ENCODE measurements at regions not wholly inside any gene's neighbourhood (a gene's known extent, or its start where the extent isn't known, plus 50 kb on each side); places are given as distances from the start of the nearest gene placed in this dataset.
"Not testable (repeated sequence)": the region's sequence is repeated elsewhere in the genome, so short reads cannot be mapped to it uniquely, and the experiment has no call there.

- no peak for DNase-seq (ENCODE audit: low read depth, low spot score)
Measured at GRCh38 chr14:55805250-55805649, 225.2 kb downstream of the KTN1 start.

- peak; percentile 23 for DNase-seq (ENCODE audit: low read depth, low spot score)
Measured at GRCh38 chr14:55807053-55807880, 227.3 kb downstream of the KTN1 start.

DNA sequence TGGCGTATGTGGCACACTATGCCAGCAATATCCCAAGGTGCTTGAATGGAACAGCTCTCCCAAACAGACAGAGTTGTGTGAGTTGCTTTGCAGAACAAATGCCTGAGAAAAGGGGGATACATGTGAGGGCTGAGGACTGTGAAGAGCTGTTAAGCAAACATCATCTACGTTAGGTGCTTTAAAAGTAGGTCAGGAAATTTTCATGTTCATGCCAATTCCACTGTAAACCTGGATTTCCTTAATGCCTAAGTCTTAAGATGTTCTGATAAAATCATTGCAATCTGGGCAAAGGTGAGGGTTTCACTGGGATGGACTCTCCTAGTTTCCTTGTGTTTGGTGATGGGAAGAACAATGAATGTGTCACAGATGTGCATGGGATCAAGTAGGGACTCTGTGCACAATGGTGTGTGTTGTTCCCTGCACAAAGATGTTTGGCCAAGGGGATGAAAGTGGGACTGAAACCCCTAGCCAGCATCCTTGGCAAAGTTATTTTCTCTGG, 227.9 kb downstream of the KTN1 start:
- no peak for DNase-seq (ENCODE audit: low read depth, low spot score)

DNA sequence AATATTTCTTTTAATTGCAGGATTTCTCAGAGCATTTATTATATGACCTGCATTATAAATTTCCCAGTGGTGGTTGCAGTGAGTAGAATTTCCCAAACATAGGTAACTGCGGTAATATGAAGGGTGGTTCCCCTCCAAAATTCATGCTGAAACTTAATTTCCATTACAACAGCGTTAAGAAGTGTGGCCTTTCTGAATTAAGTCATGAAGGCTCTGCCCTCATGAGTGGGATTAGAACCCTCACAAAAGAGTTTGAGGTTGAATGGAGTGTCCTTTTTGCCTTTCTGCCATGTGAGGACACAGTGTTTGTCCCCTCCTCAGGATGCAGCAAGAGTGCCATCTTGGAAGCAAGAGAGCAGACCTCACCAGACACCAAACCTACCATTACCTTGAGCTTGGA, 233.6 kb downstream of the KTN1 start:
- no peak for DNase-seq (ENCODE audit: low read depth, low spot score)

- DNase-seq (ENCODE audit: low read depth, low spot score): no peak
Measured at GRCh38 chr14:55814064-55814463, 234.1 kb downstream of the KTN1 start.

GRCh38 chr14:55814873-55815272, 234.9 kb downstream of the KTN1 start:
- DNase-seq (ENCODE audit: low read depth, low spot score): peak; percentile 23

GRCh38 chr14:55816225-55816624, 236.2 kb downstream of the KTN1 start:
- no peak for DNase-seq (ENCODE audit: low read depth, low spot score)

DNA sequence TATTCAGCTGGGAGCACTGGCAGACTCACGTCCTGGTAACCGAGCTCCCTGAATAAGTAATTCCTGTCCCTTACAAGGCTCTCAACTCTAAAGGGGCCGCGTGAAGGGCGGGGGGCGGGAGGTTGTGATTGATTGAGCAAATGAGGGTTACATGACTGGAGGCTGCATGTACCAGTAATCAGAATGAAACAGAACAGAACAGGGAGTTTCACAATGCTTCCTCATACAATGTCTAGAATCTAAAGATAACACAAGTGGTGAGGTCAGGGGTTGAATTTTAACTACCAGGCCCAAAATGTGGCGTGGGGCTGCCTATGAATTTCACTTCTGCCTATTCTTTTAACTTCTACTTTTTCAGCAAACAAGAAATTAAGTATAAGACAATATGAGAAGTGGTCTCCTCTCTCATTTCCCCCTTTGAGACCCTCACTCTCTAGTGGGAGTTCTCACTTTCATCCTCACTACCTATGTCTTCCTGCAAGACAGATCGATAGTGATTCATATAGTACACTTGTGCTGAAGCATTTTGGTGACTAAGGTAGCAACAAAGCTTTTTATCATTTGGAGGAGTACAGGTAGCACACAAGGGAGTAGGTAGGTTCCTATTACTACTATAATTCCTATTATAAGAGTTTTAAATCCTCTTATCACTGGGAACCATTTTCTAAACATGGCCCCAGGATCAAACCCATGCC, 239.8 kb downstream of the KTN1 start:
- no peak for DNase-seq (ENCODE audit: low read depth, low spot score)

DNA sequence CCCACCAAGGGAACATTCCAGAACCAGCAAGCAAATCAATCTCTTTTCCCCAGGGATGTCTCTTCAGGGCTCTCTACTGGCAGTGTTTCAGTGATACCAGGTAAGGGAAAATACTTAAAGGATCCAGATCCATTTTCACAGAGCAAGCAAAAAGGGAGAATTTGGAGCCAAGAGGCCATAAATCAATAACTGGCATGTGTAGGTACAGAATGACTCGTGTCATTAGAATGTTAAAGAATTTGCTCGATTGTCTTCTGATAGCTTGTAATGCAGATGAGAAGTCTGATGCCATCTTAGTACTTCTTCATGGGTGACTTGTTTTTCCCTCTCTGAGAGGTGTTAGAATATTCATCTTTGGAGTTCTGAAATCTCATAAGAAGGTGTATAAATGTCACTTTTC, 242.9 kb downstream of the KTN1 start:
- DNase-seq (ENCODE audit: low read depth, low spot score): no peak

GRCh38 chr14:55832122-55832911, 252.3 kb downstream of the KTN1 start:
- no peak for DNase-seq (ENCODE audit: low read depth, low spot score)

DNA sequence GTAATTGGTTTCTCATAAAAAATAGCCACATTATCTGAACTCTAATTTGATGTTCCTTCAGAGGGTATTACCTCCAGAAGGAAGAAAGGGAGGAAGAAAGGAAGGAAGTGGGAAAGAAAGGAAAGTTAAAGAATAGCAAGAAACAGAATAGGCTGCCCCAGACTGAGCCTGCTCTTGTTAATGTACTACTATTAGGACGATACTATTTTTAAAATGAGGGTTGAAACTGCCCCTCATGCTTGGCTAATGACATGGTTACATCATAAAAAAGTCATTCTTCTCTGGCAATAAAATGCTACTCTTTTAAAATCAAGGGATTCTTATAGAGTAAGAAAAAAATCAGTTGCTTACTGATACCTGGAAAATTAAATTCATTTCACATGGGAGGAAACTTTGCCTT, 253.0 kb downstream of the KTN1 start:
- no peak for DNase-seq (ENCODE audit: low read depth, low spot score)

DNA sequence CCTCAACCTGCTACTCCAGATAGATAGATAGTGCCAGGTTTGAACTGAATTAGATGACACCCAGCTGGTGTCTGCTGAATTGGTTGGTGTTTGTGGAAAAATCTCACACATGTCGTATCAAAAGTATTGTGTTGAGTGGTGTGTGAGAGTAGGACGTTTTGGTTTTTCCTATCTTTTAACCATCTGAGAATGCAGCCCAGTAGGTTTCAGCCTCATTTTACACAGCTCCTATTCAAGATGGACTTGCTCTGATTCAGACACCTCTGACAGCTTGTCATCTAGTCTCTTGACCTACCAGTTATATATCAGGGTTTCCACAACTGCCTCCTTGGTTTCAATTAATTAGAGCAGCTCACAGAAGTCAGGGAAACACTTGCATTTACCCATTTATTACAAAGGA, 254.4 kb downstream of the KTN1 start:
- no peak for DNase-seq (ENCODE audit: low read depth, low spot score)

GRCh38 chr14:55835985-55836384, 256.0 kb downstream of the KTN1 start:
- no peak for DNase-seq (ENCODE audit: low read depth, low spot score)

- no peak for DNase-seq (ENCODE audit: low read depth, low spot score)
Measured at GRCh38 chr14:55837467-55837866, 257.5 kb downstream of the KTN1 start.

- DNase-seq (ENCODE audit: low read depth, low spot score): no peak
Measured at GRCh38 chr14:55838529-55839052, 258.6 kb downstream of the KTN1 start.

DNA sequence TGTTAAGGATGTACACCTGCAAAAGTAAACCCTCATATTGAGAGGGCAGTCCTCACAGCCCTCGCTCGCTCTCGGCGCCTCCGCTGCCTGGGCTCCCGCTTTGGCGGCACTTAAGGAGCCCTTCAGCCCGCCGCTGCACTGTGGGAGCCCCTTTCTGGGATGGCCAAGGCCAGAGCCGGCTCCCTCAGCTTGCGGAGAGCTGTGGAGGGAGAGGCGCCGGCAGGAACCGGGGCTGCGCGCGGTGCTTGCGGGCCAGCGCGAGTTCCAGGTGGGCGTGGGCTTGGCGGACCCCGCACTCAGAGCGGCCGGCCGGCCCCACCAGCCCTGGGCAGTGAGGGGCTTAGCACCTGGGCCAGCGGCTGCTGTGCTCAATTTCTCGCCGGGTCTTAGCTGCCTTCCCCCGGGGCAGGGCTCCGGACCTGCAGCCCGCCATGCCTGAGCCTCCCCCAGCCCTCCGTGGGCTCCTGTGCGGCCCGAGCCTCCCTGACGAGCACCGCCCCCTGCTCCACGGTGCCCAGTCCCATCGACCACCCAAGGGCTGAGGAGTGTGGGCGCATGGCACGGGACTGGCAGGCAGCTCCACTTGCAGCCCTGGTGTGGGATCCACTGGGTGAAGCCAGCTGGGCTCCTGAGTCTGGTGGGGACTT, 259.4 kb downstream of the KTN1 start:
- not testable (repeated sequence) for DNase-seq (ENCODE audit: low read depth, low spot score)

GRCh38 chr14:55840821-55841220, 260.8 kb downstream of the KTN1 start:
- DNase-seq (ENCODE audit: low read depth, low spot score): no peak

DNA sequence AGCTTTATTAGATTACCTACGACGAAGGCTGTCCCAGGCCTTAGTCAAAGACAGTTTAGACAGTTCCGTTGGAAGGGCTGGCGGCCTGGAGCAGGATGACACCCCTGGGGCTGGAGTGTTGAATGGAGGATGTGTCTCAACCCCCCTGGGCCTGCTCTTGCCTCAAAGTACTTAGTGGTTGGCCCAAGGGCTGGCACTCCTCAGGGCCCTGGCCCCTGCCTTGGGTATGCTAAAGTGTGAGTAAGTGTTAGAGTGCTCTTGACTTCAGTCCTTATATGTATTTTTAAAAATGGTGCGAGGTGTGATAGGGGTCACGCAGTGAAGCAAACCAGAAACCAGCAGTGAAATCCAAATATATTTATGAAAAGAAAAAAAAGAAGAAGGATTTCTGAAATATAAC, 261.6 kb downstream of the KTN1 start:
- no peak for DNase-seq (ENCODE audit: low read depth, low spot score)

- no peak for DNase-seq (ENCODE audit: low read depth, low spot score)
Measured at GRCh38 chr14:55843718-55844403, 263.9 kb downstream of the KTN1 start.

DNA sequence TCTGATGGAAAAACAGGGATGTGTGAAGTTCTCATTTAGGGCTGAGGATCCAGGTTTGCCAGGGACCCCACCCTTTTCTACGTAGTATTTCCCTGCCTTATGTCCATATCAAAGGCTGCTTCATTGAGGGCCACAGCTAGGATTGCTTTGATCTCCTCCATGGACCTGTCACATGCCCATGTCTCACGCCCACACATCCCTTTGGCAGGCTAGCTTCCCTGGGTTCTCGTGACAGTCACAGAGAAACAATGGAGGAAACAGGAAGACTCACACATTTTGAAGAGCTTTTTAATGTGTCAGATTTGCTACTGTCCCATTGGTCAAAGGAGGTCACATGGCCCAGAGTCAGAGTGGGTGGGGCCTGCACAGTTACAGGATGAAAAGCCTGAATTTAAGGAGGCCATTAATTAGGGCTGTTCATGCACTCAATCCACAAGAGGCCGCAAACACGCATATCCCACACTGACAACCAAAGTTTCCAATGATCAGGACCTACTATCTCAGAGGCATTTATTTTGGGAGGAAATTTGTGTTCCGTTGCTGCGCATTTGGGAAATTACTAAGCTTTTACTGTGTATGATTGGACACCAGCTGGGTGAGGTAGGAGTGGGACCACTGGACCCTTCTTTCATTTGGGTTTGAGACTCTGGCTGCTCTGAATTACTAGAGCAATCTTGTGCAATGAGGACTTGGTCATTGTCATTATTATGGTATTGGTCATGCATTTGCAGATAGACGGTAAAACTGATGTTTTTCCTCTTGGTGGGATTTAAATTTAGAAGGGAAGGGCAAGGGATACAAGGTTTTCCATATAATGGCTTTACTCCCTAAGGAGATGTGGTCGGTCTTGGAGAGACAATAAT, 266.2 kb downstream of the KTN1 start:
- no peak for DNase-seq (ENCODE audit: low read depth, low spot score)
